SU-DHL-6 (cell line): ENCODE measurements at regions not wholly inside any gene's neighbourhood (a gene's known extent, or its start where the extent isn't known, plus 50 kb on each side); places are given as distances from the start of the nearest gene placed in this dataset.
"Not testable (repeated sequence)": the region's sequence is repeated elsewhere in the genome, so short reads cannot be mapped to it uniquely, and the experiment has no call there.

Experiments
- CTCF ChIP-seq: fragments of 200-600 bp; sonication (generic); IDR thresholded peaks from one replicate; pipeline ENCODE4 v1.5.1; 2017; ENCODE audit warnings: antibody characterized with exemption, mild to moderate bottlenecking, low read length, moderate library complexity; ENCODE audit not compliant: insufficient read depth, poor library complexity, severe bottlenecking
- EZH2phosphoT487 ChIP-seq: fragments of 200-600 bp; sonication (generic), shearing (Covaris generic); conservative IDR thresholded peaks from 2 replicates; pipeline ENCODE4 v1.6.1; 2018; ENCODE audit warnings: mild to moderate bottlenecking, antibody characterized with exemption, low read length, moderate library complexity, mixed read lengths

- not testable (repeated sequence) for TF ChIP-seq EZH2phosphoT487, CTCF
Measured at GRCh38 chr14:38355473-38355872, 99.6 kb upstream of the CLEC14A start.
